ENCODE measurements at regions not wholly inside any gene's neighbourhood (a gene's known extent, or its start where the extent isn't known, plus 50 kb on each side); places are given as distances from the start of the nearest gene placed in this dataset.

GRCh38 chr1:70573317-70573843 lies 162.3 kb downstream of the CTH start:
- TF ChIP-seq, protein P1, sequence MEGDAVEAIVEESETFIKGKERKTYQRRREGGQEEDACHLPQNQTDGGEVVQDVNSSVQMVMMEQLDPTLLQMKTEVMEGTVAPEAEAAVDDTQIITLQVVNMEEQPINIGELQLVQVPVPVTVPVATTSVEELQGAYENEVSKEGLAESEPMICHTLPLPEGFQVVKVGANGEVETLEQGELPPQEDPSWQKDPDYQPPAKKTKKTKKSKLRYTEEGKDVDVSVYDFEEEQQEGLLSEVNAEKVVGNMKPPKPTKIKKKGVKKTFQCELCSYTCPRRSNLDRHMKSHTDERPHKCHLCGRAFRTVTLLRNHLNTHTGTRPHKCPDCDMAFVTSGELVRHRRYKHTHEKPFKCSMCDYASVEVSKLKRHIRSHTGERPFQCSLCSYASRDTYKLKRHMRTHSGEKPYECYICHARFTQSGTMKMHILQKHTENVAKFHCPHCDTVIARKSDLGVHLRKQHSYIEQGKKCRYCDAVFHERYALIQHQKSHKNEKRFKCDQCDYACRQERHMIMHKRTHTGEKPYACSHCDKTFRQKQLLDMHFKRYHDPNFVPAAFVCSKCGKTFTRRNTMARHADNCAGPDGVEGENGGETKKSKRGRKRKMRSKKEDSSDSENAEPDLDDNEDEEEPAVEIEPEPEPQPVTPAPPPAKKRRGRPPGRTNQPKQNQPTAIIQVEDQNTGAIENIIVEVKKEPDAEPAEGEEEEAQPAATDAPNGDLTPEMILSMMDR (conservative IDR thresholded peaks at IDR 0.05), result no peak
- no peak for TF ChIP-seq EZH2 (IDR thresholded peaks at IDR 0.05; ENCODE audit: low read depth)

Measured in PC-9 (cell line).